K562 (cell line): ENCODE measurements at regions not wholly inside any gene's neighbourhood (a gene's known extent, or its start where the extent isn't known, plus 50 kb on each side); places are given as distances from the start of the nearest gene placed in this dataset.

Experiments
- ATAC-seq: fragments of 200-7000 bp; cut with Tn5 transposase; 3 replicates; pipeline ENCODE4 v1.9.1; 2020; ENCODE audit warnings: moderate library complexity
- BruUV-seq: library from RNA; stranded (reverse); fragments of 400-500 nt; replicated peaks from 2 replicates; lab custom pipeline; 2021; lab: Mats Ljungman, UMichigan
- CTCF ChIA-PET: fragments of 300-600 bp; formaldehyde crosslinking; extraction: SDS; loops from one replicate; lab custom pipeline; 2021; ENCODE audit warnings: low intra/inter-chr PET ratio; lab: Yijun Ruan, JAX
- POLR2A ChIA-PET: fragments of 300-600, 350-650 bp; sonication (Branson Sonifier 250); formaldehyde crosslinking; extraction: SDS; loops from one replicate; lab custom pipeline; 2021; ENCODE audit warnings: antibody characterized with exemption, inconsistent platforms; lab: Yijun Ruan, JAX
- DNase-seq, 4 experiments: peaks; one replicate each; pipeline versions ENCODE4 v3.0.0 to v3.0.0-alpha.2; 2011 to 2018; ENCODE audit warnings: low spot score in 3 of 4, mixed read lengths in 3 of 4; ENCODE audit errors: extremely low read depth in 1 of 4
- FAIRE-seq: peaks from 2 replicates; lab custom pipeline; 2011; peaks lifted over from hg19 to GRCh38; lab: Jason Lieb, UNC
- H2AFZ ChIP-seq: 2 replicates; pipeline ENCODE4 v1.6.0; 2011; ENCODE audit warnings: low read depth, low read length, control low read depth, inconsistent platforms
- H3K27ac ChIP-seq: fragments of 200-600 bp; 3 replicates; pipeline ENCODE4 v1.8.0; 2011; ENCODE audit warnings: low read depth, mild to moderate bottlenecking, control low read depth, inconsistent platforms, low read length, moderate library complexity, mixed read lengths; ENCODE audit errors: extremely low read depth
- H3K27me3 ChIP-seq, 2 experiments: fragments of 300-600 bp in 1 of 2; 2 replicates in 1 of 2; 3 replicates in 1 of 2; pipeline versions ENCODE4 v1.6.0 to v1.8.0; 2011; ENCODE audit warnings: inconsistent platforms in 2 of 2, low read length in 2 of 2, mild to moderate bottlenecking in 1 of 2, mixed read lengths in 1 of 2, moderate library complexity in 1 of 2; ENCODE audit not compliant: control insufficient read depth in 2 of 2, insufficient read depth in 2 of 2
- H3K36me3 ChIP-seq: fragments of 300-600 bp; 3 replicates; pipeline ENCODE4 v1.8.0; 2011; ENCODE audit warnings: mild to moderate bottlenecking, low read length, inconsistent platforms; ENCODE audit not compliant: control insufficient read depth, insufficient read depth
- H3K4me1 ChIP-seq, 2 experiments: fragments of 200-600 bp in 1 of 2; replicated peaks in 1 of 2; 2 replicates in 1 of 2; 3 replicates in 1 of 2; pipeline versions ENCODE4 v1.5.1 to v1.8.0; 2011; ENCODE audit warnings: inconsistent platforms in 2 of 2, low read length in 2 of 2, mild to moderate bottlenecking in 1 of 2, mixed read lengths in 1 of 2, moderate library complexity in 1 of 2; ENCODE audit not compliant: control insufficient read depth in 2 of 2, insufficient read depth in 2 of 2
- H3K4me2 ChIP-seq: 2 replicates; pipeline ENCODE4 v1.6.1; 2011; ENCODE audit warnings: low read length, control low read depth, inconsistent platforms, mixed read lengths; ENCODE audit not compliant: insufficient read depth
- H3K4me3 ChIP-seq: fragments of 200-600 bp; sonication (generic), shearing (Covaris generic); 2 replicates; pipeline ENCODE4 v1.5.1; 2016; ENCODE audit warnings: control low read depth, inconsistent platforms
- H3K79me2 ChIP-seq: fragments of 200-600 bp; 3 replicates; pipeline ENCODE4 v1.8.0; 2011; ENCODE audit warnings: low read length, inconsistent platforms; ENCODE audit not compliant: control insufficient read depth, insufficient read depth
- H3K9ac ChIP-seq, 2 experiments: 2 replicates each; pipeline versions ENCODE4 v1.6.0 to v1.6.1; 2011; ENCODE audit warnings: low read depth in 2 of 2, low read length in 2 of 2, control low read depth in 1 of 2, inconsistent platforms in 1 of 2, mild to moderate bottlenecking in 1 of 2, mixed read lengths in 1 of 2; ENCODE audit not compliant: insufficient read depth in 1 of 2
- H3K9me1 ChIP-seq: one replicate; pipeline ENCODE4 v1.6.0; 2011; ENCODE audit warnings: inconsistent platforms, mild to moderate bottlenecking, low read length, moderate library complexity; ENCODE audit not compliant: control insufficient read depth, insufficient read depth
- H3K9me3 ChIP-seq: replicated peaks from 2 replicates; pipeline ENCODE4 v1.5.1; 2011; ENCODE audit warnings: low read depth, low read length, inconsistent platforms; ENCODE audit not compliant: control insufficient read depth, insufficient read depth
- H4K20me1 ChIP-seq: replicated peaks from 2 replicates; pipeline ENCODE4 v1.6.1; 2011; ENCODE audit warnings: low read length, inconsistent platforms, mixed read lengths; ENCODE audit not compliant: control insufficient read depth, insufficient read depth
- ATF1 ChIP-seq, 2 experiments: fragments of 450-650 bp in 1 of 2; IDR thresholded peaks; 2 replicates each; pipeline ENCODE4 v1.6.1; 2016; ENCODE audit warnings: missing compliant biosample characterization in 1 of 2, missing genetic modification characterization in 1 of 2
- BCL6 ChIP-seq: fragments of 250-450 bp; sonication (Bioruptor Pico); IDR thresholded peaks from 2 replicates; pipeline ENCODE4 v1.4.0; 2020
- BRD4 ChIP-seq: fragments of 200-600 bp; sonication (generic); IDR thresholded peaks from 2 replicates; pipeline ENCODE4 v1.6.1; 2017; ENCODE audit warnings: inconsistent platforms
- SP2 ChIP-seq: IDR thresholded peaks from 2 replicates; pipeline ENCODE4 v1.6.1; 2011; ENCODE audit warnings: mild to moderate bottlenecking, low read depth, low read length, moderate library complexity; ENCODE audit not compliant: poor library complexity, severe bottlenecking; ENCODE audit errors: extremely low read depth
- SUPT5H ChIP-seq: fragments of 450-650 bp; IDR thresholded peaks from 2 replicates; pipeline ENCODE4 v1.6.1; 2016
- WGBS: fragments of 100-300 bp; shearing (Covaris generic); methylation state at CpG from one replicate; pipeline ENCODE4 v1.1.6; 2016; ENCODE audit warnings: low coverage, mixed read lengths; ENCODE audit not compliant: insufficient coverage; ENCODE audit errors: missing lambda C conversion rate; 5-methylcytosine and 5-hydroxymethylcytosine counted together
- in situ Hi-C: fragments of 300-500 bp; cut with MboI; formaldehyde crosslinking; loops from 4 replicates; pipeline ENCODE4 v1.15.0; 2018; ENCODE audit warnings: inconsistent platforms, mixed read lengths
- intact Hi-C: fragments of 100-400 bp; cut with micrococcal nuclease; formaldehyde crosslinking; loops from 2 replicates; pipeline ENCODE4 v1.14.2; 2022
- TF ChIP-seq, protein P1 (sequence below): fragments of 450-650 bp; formaldehyde crosslinking; IDR thresholded peaks from 2 replicates; pipeline ENCODE4 v1.4.0; 2020; ENCODE audit warnings: mild to moderate bottlenecking
- TF ChIP-seq, protein P2 (sequence below): fragments of 200-800 bp; sonication (Bioruptor generic); IDR thresholded peaks from 2 replicates; pipeline ENCODE4 v1.6.1; 2017; ENCODE audit warnings: missing genetic modification characterization, missing compliant biosample characterization

DNA sequence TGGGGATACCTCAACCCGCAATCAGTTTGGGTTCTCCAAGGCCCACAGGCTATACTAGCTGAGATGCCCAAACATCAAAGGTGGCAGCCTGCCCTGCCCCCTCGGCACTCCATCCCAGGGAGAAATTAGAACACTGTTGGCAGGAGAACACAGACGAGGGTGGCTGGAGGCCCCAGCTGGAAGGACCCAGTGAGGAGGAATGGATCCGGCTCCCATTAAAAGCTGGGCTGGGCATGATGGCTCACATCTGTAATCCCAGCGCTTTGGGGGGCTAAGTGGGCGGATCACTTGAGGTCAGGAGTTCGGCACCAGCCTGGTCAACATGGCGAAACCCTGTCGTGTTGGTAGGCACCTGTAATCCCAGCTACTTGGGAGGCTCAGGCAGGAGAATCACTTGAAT is 199.9 kb upstream of the GNAI1 start:
- Histone ChIP-seq H2AFZ (no peak overlapping the region), H3K27ac (no peak overlapping the region)
- POLR2A ChIA-PET = no interaction called here
- FAIRE-seq = no peak
- under 1% methylated on average over 9 of the region's 9 CpGs for WGBS
- TF ChIP-seq, protein P1, sequence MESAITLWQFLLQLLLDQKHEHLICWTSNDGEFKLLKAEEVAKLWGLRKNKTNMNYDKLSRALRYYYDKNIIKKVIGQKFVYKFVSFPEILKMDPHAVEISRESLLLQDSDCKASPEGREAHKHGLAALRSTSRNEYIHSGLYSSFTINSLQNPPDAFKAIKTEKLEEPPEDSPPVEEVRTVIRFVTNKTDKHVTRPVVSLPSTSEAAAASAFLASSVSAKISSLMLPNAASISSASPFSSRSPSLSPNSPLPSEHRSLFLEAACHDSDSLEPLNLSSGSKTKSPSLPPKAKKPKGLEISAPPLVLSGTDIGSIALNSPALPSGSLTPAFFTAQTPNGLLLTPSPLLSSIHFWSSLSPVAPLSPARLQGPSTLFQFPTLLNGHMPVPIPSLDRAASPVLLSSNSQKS (CRISPR knock-in tag) = no peak
- TF ChIP-seq BCL6 (CRISPR knock-in tag) (no peak), SUPT5H (no peak)
- TF ChIP-seq, all 486 proteins: peak for 0
- no peaks in the 10 kb centered on the region for H3K9me1 ChIP-seq
- H3K4me3 ChIP-seq = no peak overlapping the region
- no peaks in the 10 kb centered on the region for H3K4me1 ChIP-seq
- no peaks in the 10 kb centered on the region for H3K36me3 ChIP-seq
- no peaks in the 10 kb centered on the region for H4K20me1 ChIP-seq
- no peak for DNase-seq
- H3K4me2 ChIP-seq = no peak overlapping the region
- no peak overlapping the region for H3K9ac ChIP-seq
- no TSS peak for BruUV-seq
- intact Hi-C loops (no loop called here), in situ Hi-C loops (no loop called here)
- no peak for ATAC-seq
- no peaks in the 10 kb centered on the region for H3K79me2 ChIP-seq
- peaks cover 5% of the 10 kb centered on the region for H3K9me3 ChIP-seq
- H3K27me3 ChIP-seq = no peaks in the 10 kb centered on the region
- CTCF ChIA-PET = no interaction called here

DNA sequence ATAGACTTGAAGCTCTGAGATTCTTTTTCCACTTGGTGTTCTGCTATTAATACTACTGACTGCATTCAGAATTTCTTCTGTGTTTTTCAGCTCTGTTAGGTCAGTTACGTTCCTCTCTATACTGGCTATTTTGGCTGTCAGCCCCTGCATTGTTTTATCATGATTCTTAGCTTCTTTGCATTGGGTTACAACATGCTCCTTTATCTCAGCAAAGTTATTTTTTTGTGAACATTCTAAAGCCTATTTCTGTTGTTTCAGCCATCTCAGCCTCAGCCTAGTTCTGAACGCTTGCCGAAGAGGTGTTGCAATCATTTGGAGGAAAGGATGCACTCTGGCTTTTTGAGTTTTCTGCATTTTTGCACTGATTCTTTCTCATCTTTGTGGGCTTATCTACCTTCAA is 201.5 kb upstream of the GNAI1 start:
- 0% methylated on average over 3 of the region's 3 CpGs for WGBS
- no TSS peak for BruUV-seq
- FAIRE-seq = no peak

More for the DNA sequence above, 201.5 kb upstream of the GNAI1 start:
- ChIA-PET CTCF (no interaction called here), POLR2A (no interaction called here)
- Histone ChIP-seq H3K4me1 (no peaks in the 10 kb centered on the region), H3K27me3 (no peaks in the 10 kb centered on the region), H3K9me3 (peaks cover 5% of the 10 kb centered on the region), H3K79me2 (no peaks in the 10 kb centered on the region), H3K36me3 (no peaks in the 10 kb centered on the region), H3K9me1 (no peaks in the 10 kb centered on the region), H3K9ac (no peak overlapping the region), H4K20me1 (no peaks in the 10 kb centered on the region), H2AFZ (no peak overlapping the region), H3K4me2 (no peak overlapping the region), H3K4me3 (no peak overlapping the region), H3K27ac (no peak overlapping the region)
- intact Hi-C loops = no loop called here
- TF ChIP-seq BRD4 (no peak), SP2 (no peak), ATF1 (CRISPR knock-in tag; IDR thresholded peaks at IDR 0.05) (no peak), ATF1 (tag; IDR thresholded peaks at IDR 0.05) (no peak)
- TF ChIP-seq, protein P2, sequence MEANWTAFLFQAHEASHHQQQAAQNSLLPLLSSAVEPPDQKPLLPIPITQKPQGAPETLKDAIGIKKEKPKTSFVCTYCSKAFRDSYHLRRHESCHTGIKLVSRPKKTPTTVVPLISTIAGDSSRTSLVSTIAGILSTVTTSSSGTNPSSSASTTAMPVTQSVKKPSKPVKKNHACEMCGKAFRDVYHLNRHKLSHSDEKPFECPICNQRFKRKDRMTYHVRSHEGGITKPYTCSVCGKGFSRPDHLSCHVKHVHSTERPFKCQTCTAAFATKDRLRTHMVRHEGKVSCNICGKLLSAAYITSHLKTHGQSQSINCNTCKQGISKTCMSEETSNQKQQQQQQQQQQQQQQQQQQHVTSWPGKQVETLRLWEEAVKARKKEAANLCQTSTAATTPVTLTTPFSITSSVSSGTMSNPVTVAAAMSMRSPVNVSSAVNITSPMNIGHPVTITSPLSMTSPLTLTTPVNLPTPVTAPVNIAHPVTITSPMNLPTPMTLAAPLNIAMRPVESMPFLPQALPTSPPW (CRISPR knock-in tag) = no peak
- ATAC-seq = no peak
- DNase-seq = no peak
- in situ Hi-C loops = no loop called here
